HUES64 (cell line): ENCODE measurements at regions not wholly inside any gene's neighbourhood (a gene's known extent, or its start where the extent isn't known, plus 50 kb on each side); places are given as distances from the start of the nearest gene placed in this dataset.
"Not testable (repeated sequence)": the region's sequence is repeated elsewhere in the genome, so short reads cannot be mapped to it uniquely, and the experiment has no call there.

Experiments
- H3K27ac ChIP-seq: 2 replicates; pipeline ENCODE4 v1.7.0; 2013; ENCODE audit warnings: low read depth, low read length, inconsistent platforms
- H3K27me3 ChIP-seq: 2 replicates; pipeline ENCODE4 v1.6.1; 2013; ENCODE audit warnings: mild to moderate bottlenecking, low read length; ENCODE audit not compliant: insufficient read depth
- H3K36me3 ChIP-seq: 2 replicates; pipeline ENCODE4 v1.6.1; 2013; ENCODE audit warnings: mild to moderate bottlenecking, low read length; ENCODE audit not compliant: insufficient read depth
- H3K4me1 ChIP-seq: 2 replicates; pipeline ENCODE4 v1.6.1; 2013; ENCODE audit warnings: mild to moderate bottlenecking, low read length, moderate library complexity; ENCODE audit not compliant: insufficient read depth
- H3K4me3 ChIP-seq: 2 replicates; pipeline ENCODE4 v1.5.1; 2013; ENCODE audit warnings: mild to moderate bottlenecking, low read length, moderate library complexity
- H3K9ac ChIP-seq: 2 replicates; pipeline ENCODE4 v1.6.1; 2013; ENCODE audit warnings: mild to moderate bottlenecking, low read depth, low read length
- H3K9me3 ChIP-seq: 2 replicates; pipeline ENCODE4 v1.6.1; 2013; ENCODE audit warnings: low read depth, low read length; ENCODE audit not compliant: insufficient read depth
- WGBS: fragments of 150-250, 120-280 bp; methylation state at CpG from one replicate; pipeline ENCODE4 v1.1.7; 2013; ENCODE audit warnings: missing lambda C conversion rate; 5-methylcytosine and 5-hydroxymethylcytosine counted together

- H3K27me3 ChIP-seq, result peaks cover 3% of the 10 kb centered on the region
- peaks cover 79% of the 10 kb centered on the region for H3K9me3 ChIP-seq
- no peak overlapping the region for H3K27ac ChIP-seq
- H3K36me3 ChIP-seq, result no peaks in the 10 kb centered on the region
- no peak overlapping the region for H3K4me3 ChIP-seq
- 90% methylated on average over 23 of the region's 25 CpGs for WGBS
- H3K4me1 ChIP-seq, result no peaks in the 10 kb centered on the region
- no peak overlapping the region for H3K9ac ChIP-seq
These were observed 1382.8 kb upstream of the DEFB115 start for GRCh38 chr20:29874476-29875202.

GRCh38 chr20:29875321-29876083 is 1382.0 kb upstream of the DEFB115 start:
- not testable (repeated sequence) for H3K27me3 ChIP-seq, H3K4me1 ChIP-seq, H3K27ac ChIP-seq, H3K4me3 ChIP-seq, H3K36me3 ChIP-seq, H3K9ac ChIP-seq
- WGBS, result 92% methylated on average over 27 of the region's 27 CpGs
- peaks cover 75% of the 10 kb centered on the region for H3K9me3 ChIP-seq

GRCh38 chr20:29876084-29876910 is 1381.2 kb upstream of the DEFB115 start:
- not testable (repeated sequence) for H3K27ac ChIP-seq, H3K27me3 ChIP-seq, H3K36me3 ChIP-seq, H3K4me1 ChIP-seq, H3K9ac ChIP-seq, H3K4me3 ChIP-seq
- WGBS, result 90% methylated on average over 41 of the region's 41 CpGs
- H3K9me3 ChIP-seq, result peaks cover 76% of the 10 kb centered on the region

- Histone ChIP-seq H3K4me3 (no peak overlapping the region), H3K4me1 (no peaks in the 10 kb centered on the region), H3K27ac (no peak overlapping the region), H3K9me3 (peaks cover 79% of the 10 kb centered on the region), H3K9ac (no peak overlapping the region), H3K36me3 (no peaks in the 10 kb centered on the region), H3K27me3 (peaks cover 3% of the 10 kb centered on the region)
- 87% methylated on average over 10 of the region's 10 CpGs for WGBS
These were observed 1380.6 kb upstream of the DEFB115 start for GRCh38 chr20:29876911-29877285.

- not testable (repeated sequence) for H3K27me3 ChIP-seq, H3K4me3 ChIP-seq, H3K9ac ChIP-seq, H3K27ac ChIP-seq, H3K4me1 ChIP-seq, H3K36me3 ChIP-seq
- WGBS, result 79% methylated on average over 31 of the region's 31 CpGs
- peaks cover 84% of the 10 kb centered on the region for H3K9me3 ChIP-seq
These were observed 1379.8 kb upstream of the DEFB115 start for GRCh38 chr20:29877411-29878280.

- Histone ChIP-seq H3K27me3 (peaks cover 3% of the 10 kb centered on the region), H3K9ac (no peak overlapping the region), H3K9me3 (peaks cover 84% of the 10 kb centered on the region), H3K36me3 (no peaks in the 10 kb centered on the region), H3K4me3 (no peak overlapping the region), H3K27ac (no peak overlapping the region), H3K4me1 (no peaks in the 10 kb centered on the region)
- WGBS, result 83% methylated on average over 24 of the region's 24 CpGs
These were observed 1379.2 kb upstream of the DEFB115 start for GRCh38 chr20:29878281-29878741.

- Histone ChIP-seq H3K4me1 (no peaks in the 10 kb centered on the region), H3K27ac (no peak overlapping the region), H3K9me3 (peaks cover 86% of the 10 kb centered on the region), H3K36me3 (no peaks in the 10 kb centered on the region), H3K9ac (no peak overlapping the region), H3K4me3 (no peak overlapping the region), H3K27me3 (peaks cover 1% of the 10 kb centered on the region)
- 82% methylated on average over 24 of the region's 24 CpGs for whole genome bisulfite sequencing
These were observed 1378.6 kb upstream of the DEFB115 start for GRCh38 chr20:29878777-29879442.

- H3K27me3 ChIP-seq, H3K9ac ChIP-seq, H3K4me1 ChIP-seq, H3K4me3 ChIP-seq, H3K36me3 ChIP-seq, H3K27ac ChIP-seq: not testable (repeated sequence)
- 85% methylated on average over 1 of the region's 1 CpG for WGBS
- H3K9me3 ChIP-seq, result peaks cover 78% of the 10 kb centered on the region
These were observed 1376.4 kb upstream of the DEFB115 start for GRCh38 chr20:29881107-29881506.

GRCh38 chr20:29883514-29884219 is 1373.8 kb upstream of the DEFB115 start:
- not testable (repeated sequence) for H3K9ac ChIP-seq
- WGBS, result 82% methylated on average over 13 of the region's 13 CpGs

GRCh38 chr20:29884322-29884721 is 1373.1 kb upstream of the DEFB115 start:
- not testable (repeated sequence) for H3K4me3 ChIP-seq, H3K9ac ChIP-seq, H3K4me1 ChIP-seq, H3K27ac ChIP-seq, H3K36me3 ChIP-seq, H3K27me3 ChIP-seq
- H3K9me3 ChIP-seq, result peaks cover 72% of the 10 kb centered on the region
- WGBS, result 92% methylated on average over 2 of the region's 3 CpGs

More at GRCh38 chr20:29883514-29884219, 1373.8 kb upstream of the DEFB115 start:
- not testable (repeated sequence) for H3K27ac ChIP-seq, H3K4me1 ChIP-seq, H3K36me3 ChIP-seq, H3K4me3 ChIP-seq, H3K27me3 ChIP-seq
- H3K9me3 ChIP-seq, result peaks cover 73% of the 10 kb centered on the region
